Endothelial cell of umbilical vein (primary cell): ENCODE measurements at regions not wholly inside any gene's neighbourhood (a gene's known extent, or its start where the extent isn't known, plus 50 kb on each side); places are given as distances from the start of the nearest gene placed in this dataset.

Experiments used
- BruUV-seq: library from RNA; stranded (reverse); fragments of 400-500 nt; replicated peaks from 2 replicates; lab custom pipeline; 2021; lab: Mats Ljungman, UMichigan
- CTCF ChIA-PET: fragments of 300-600, 350-600 bp; sonication (Branson Sonifier 250); formaldehyde crosslinking; loops from one replicate; lab custom pipeline; 2021; ENCODE audit warnings: antibody characterized with exemption, inconsistent platforms; lab: Charles Lee
- POLR2A ChIA-PET: fragments of 300-600, 350-600 bp; sonication (Branson Sonifier 250); formaldehyde crosslinking; loops from one replicate; lab custom pipeline; 2021; ENCODE audit warnings: antibody characterized with exemption, inconsistent platforms; lab: Charles Lee
- DNase-seq: peaks from one replicate; pipeline ENCODE4 v3.0.0-alpha.2; 2011; ENCODE audit warnings: low read depth, low spot score
- FAIRE-seq: peaks from 2 replicates; lab custom pipeline; 2011; peaks lifted over from hg19 to GRCh38; lab: Jason Lieb, UNC
- H2AFZ ChIP-seq: 2 replicates; pipeline ENCODE4 v1.6.0; 2012; ENCODE audit warnings: low read depth, low read length, control low read depth, inconsistent platforms
- H3K27ac ChIP-seq: 2 replicates; pipeline ENCODE4 v1.5.1; 2011; ENCODE audit warnings: low read depth, mild to moderate bottlenecking, control low read depth, low read length, moderate library complexity; ENCODE audit not compliant: insufficient read depth
- H3K27me3 ChIP-seq, 2 experiments: 2 replicates each; pipeline versions ENCODE4 v1.6.0 to v1.6.1; 2011; ENCODE audit warnings: low read length in 2 of 2, mixed read lengths in 1 of 2; ENCODE audit not compliant: control insufficient read depth in 2 of 2, insufficient read depth in 2 of 2
- H3K36me3 ChIP-seq, 2 experiments: 2 replicates in 1 of 2; 3 replicates in 1 of 2; pipeline ENCODE4 v1.5.1; 2011; ENCODE audit warnings: low read length in 2 of 2, mild to moderate bottlenecking in 1 of 2, moderate library complexity in 1 of 2; ENCODE audit not compliant: control insufficient read depth in 2 of 2, insufficient read depth in 2 of 2; ENCODE audit errors: extremely low read depth in 1 of 2
- H3K4me1 ChIP-seq: 3 replicates; pipeline ENCODE4 v1.5.1; 2011; ENCODE audit warnings: mild to moderate bottlenecking, low read length; ENCODE audit not compliant: control insufficient read depth, insufficient read depth; ENCODE audit errors: extremely low read depth
- H3K4me2 ChIP-seq: 2 replicates; pipeline ENCODE4 v1.6.1; 2011; ENCODE audit warnings: low read length, control low read depth, mixed read lengths; ENCODE audit not compliant: insufficient read depth
- H3K4me3 ChIP-seq, 3 experiments: fragments of 200-600 bp in 1 of 3; sonication (generic), shearing (Covaris generic) in 1 of 3; replicated peaks in 1 of 3; 2 replicates each; pipeline ENCODE4 v1.5.1; 2011 to 2016; ENCODE audit warnings: control low read depth in 3 of 3, low read length in 3 of 3, mild to moderate bottlenecking in 2 of 3, inconsistent platforms in 1 of 3, low read depth in 1 of 3, moderate library complexity in 1 of 3; ENCODE audit not compliant: insufficient read depth in 1 of 3
- H3K79me2 ChIP-seq: 2 replicates; pipeline ENCODE4 v1.6.0; 2012; ENCODE audit warnings: low read length, inconsistent platforms; ENCODE audit not compliant: control insufficient read depth, insufficient read depth
- H3K9ac ChIP-seq: replicated peaks from 2 replicates; pipeline ENCODE3; 2011; ENCODE audit warnings: low read length, control low read depth; ENCODE audit not compliant: insufficient read depth; ENCODE audit errors: extremely low read depth
- H3K9me1 ChIP-seq: replicated peaks from 3 replicates; pipeline ENCODE4 v1.6.0; 2011; ENCODE audit warnings: mild to moderate bottlenecking, low read length; ENCODE audit not compliant: control insufficient read depth, insufficient read depth; ENCODE audit errors: extremely low read depth
- H3K9me3 ChIP-seq: replicated peaks from 2 replicates; pipeline ENCODE4 v1.5.1; 2012; ENCODE audit warnings: low read length, inconsistent platforms; ENCODE audit not compliant: control insufficient read depth, insufficient read depth
- H4K20me1 ChIP-seq: replicated peaks from 2 replicates; pipeline ENCODE3; 2011; ENCODE audit warnings: mild to moderate bottlenecking, low read length; ENCODE audit not compliant: control insufficient read depth, insufficient read depth; ENCODE audit errors: extremely low read depth
- EZH2 ChIP-seq: IDR thresholded peaks from 2 replicates; pipeline ENCODE4 v1.6.1; 2012; ENCODE audit warnings: borderline replicate concordance, low read depth, mild to moderate bottlenecking, moderate library complexity, low read length, inconsistent platforms; ENCODE audit not compliant: severe bottlenecking
- FOS ChIP-seq: IDR thresholded peaks from 2 replicates; pipeline ENCODE4 v1.6.1; 2011; ENCODE audit warnings: mild to moderate bottlenecking, low read length, moderate library complexity, borderline replicate concordance; ENCODE audit not compliant: insufficient read depth
- GATA2 ChIP-seq: IDR thresholded peaks from 2 replicates; pipeline ENCODE4 v1.7.0; 2011; ENCODE audit warnings: low read depth, mild to moderate bottlenecking, moderate library complexity, mixed read lengths, low read length; ENCODE audit not compliant: insufficient read length, insufficient read depth
- JUN ChIP-seq: IDR thresholded peaks from 2 replicates; pipeline ENCODE4 v1.6.1; 2011; ENCODE audit warnings: borderline replicate concordance, low read depth; ENCODE audit not compliant: insufficient read length, insufficient read depth
- MYC ChIP-seq: IDR thresholded peaks from one replicate; pipeline ENCODE4 v1.6.1; 2011; ENCODE audit warnings: mild to moderate bottlenecking, low read depth, low read length
- POLR2A ChIP-seq: IDR thresholded peaks from 2 replicates; pipeline ENCODE4 v1.6.1; 2012; ENCODE audit warnings: low read depth, mild to moderate bottlenecking, control low read depth, low read length
- POLR2AphosphoS5 ChIP-seq: IDR thresholded peaks from 2 replicates; pipeline ENCODE4 v1.6.1; 2012; ENCODE audit warnings: low read depth, mild to moderate bottlenecking, control low read depth, low read length, moderate library complexity; ENCODE audit not compliant: insufficient read depth
- dilution Hi-C: fragments of 300-500 bp; cut with MboI; formaldehyde crosslinking; loops from one replicate; pipeline ENCODE4 v1.15.0; 2019; ENCODE audit warnings: low sequenced_read_pairs; ENCODE audit not compliant: extremely low pct_ligation_motif_present
- intact Hi-C: fragments of 100-400 bp; cut with micrococcal nuclease; formaldehyde crosslinking; loops from one replicate; pipeline ENCODE4 v1.10.0; 2022
- TF ChIP-seq, protein P1 (sequence below): IDR thresholded peaks from 2 replicates; pipeline ENCODE4 v1.6.1; 2011; ENCODE audit not compliant: insufficient read depth, insufficient read length
- TF ChIP-seq, protein P2 (sequence below), 2 donors: IDR thresholded peaks; 1 replicate in 1 of 2; 2 replicates in 1 of 2; pipeline ENCODE4 v1.5.1; 2011; ENCODE audit warnings: low read length in 2 of 2, mild to moderate bottlenecking in 2 of 2, moderate library complexity in 2 of 2, control low read depth in 1 of 2, inconsistent platforms in 1 of 2, low read depth in 1 of 2; ENCODE audit not compliant: insufficient read depth in 1 of 2; ENCODE audit errors: extremely low read depth in 1 of 2

- Histone ChIP-seq H3K27me3 (no peaks in the 10 kb centered on the region), H3K79me2 (no peaks in the 10 kb centered on the region), H3K36me3 (no peaks in the 10 kb centered on the region), H4K20me1 (no peaks in the 10 kb centered on the region), H3K4me3 (no peak overlapping the region), H3K4me1 (no peaks in the 10 kb centered on the region), H2AFZ (no peak overlapping the region), H3K27ac (no peak overlapping the region), H3K9me3 (no peaks in the 10 kb centered on the region), H3K9ac (no peak overlapping the region), H3K4me2 (no peak overlapping the region), H3K9me1 (no peaks in the 10 kb centered on the region)
- no TSS peak for BruUV-seq
- FAIRE-seq (no peak), DNase-seq (no peak)
- TF ChIP-seq, protein P1, sequence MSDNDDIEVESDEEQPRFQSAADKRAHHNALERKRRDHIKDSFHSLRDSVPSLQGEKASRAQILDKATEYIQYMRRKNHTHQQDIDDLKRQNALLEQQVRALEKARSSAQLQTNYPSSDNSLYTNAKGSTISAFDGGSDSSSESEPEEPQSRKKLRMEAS, result no peak
- TF ChIP-seq EZH2, result no peak
- TF ChIP-seq POLR2AphosphoS5, result no peak
- no peak for TF ChIP-seq POLR2A
- TF ChIP-seq MYC, result no peak
- no peak for TF ChIP-seq JUN
- TF ChIP-seq, protein P2, sequence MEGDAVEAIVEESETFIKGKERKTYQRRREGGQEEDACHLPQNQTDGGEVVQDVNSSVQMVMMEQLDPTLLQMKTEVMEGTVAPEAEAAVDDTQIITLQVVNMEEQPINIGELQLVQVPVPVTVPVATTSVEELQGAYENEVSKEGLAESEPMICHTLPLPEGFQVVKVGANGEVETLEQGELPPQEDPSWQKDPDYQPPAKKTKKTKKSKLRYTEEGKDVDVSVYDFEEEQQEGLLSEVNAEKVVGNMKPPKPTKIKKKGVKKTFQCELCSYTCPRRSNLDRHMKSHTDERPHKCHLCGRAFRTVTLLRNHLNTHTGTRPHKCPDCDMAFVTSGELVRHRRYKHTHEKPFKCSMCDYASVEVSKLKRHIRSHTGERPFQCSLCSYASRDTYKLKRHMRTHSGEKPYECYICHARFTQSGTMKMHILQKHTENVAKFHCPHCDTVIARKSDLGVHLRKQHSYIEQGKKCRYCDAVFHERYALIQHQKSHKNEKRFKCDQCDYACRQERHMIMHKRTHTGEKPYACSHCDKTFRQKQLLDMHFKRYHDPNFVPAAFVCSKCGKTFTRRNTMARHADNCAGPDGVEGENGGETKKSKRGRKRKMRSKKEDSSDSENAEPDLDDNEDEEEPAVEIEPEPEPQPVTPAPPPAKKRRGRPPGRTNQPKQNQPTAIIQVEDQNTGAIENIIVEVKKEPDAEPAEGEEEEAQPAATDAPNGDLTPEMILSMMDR (IDR thresholded peaks at IDR 0.05; ENCODE audit: extremely low read depth in 1 of 2, insufficient read depth in 1 of 2, low read depth in 1 of 2, low read length in 2 of 2), result no peak
- no peak for TF ChIP-seq GATA2
- TF ChIP-seq FOS, result no peak
- ChIA-PET POLR2A (no interaction called here), CTCF (no interaction called here)
- dilution Hi-C loops, result no loop called here
- intact Hi-C loops, result no loop called here
Measured at GRCh38 chr1:208349694-208350330, 105.6 kb upstream of the PLXNA2 start.
